HCT116 (cell line): ENCODE measurements at regions not wholly inside any gene's neighbourhood (a gene's known extent, or its start where the extent isn't known, plus 50 kb on each side); places are given as distances from the start of the nearest gene placed in this dataset.

Source experiments
- ATAC-seq: fragments of 200-7000 bp; cut with Tn5 transposase; 2 replicates; pipeline ENCODE4 v1.9.1; 2020; ENCODE audit warnings: mild to moderate bottlenecking, moderate library complexity
- BruUV-seq: library from RNA; stranded (reverse); fragments of 400-500 nt; replicated peaks from 2 replicates; lab custom pipeline; 2021; lab: Mats Ljungman, UMichigan
- CTCF ChIA-PET: fragments of 300-600 bp; sonication (Branson Sonifier 250); formaldehyde crosslinking; loops from one replicate; lab custom pipeline; 2021; ENCODE audit warnings: antibody characterized with exemption; lab: Charles Lee
- POLR2A ChIA-PET: fragments of 300-600, 350-600 bp; sonication (Branson Sonifier 250); formaldehyde crosslinking; loops from one replicate; lab custom pipeline; 2021; ENCODE audit warnings: antibody characterized with exemption; lab: Charles Lee
- RAD21 ChIA-PET, 2 experiments: fragments of 300-600 bp; sonication (Branson Sonifier 250); formaldehyde crosslinking; loops; one replicate each; lab custom pipeline; 2023; ENCODE audit warnings: low total read pairs in 2 of 2; ENCODE audit not compliant: uncharacterized antibody in 2 of 2, unreplicated experiment in 2 of 2, low non-redundant PET in 1 of 2; lab: Charles Lee
- DNase-seq: peaks from one replicate; pipeline ENCODE4 v3.0.0-alpha.2; 2010; ENCODE audit warnings: low read depth, low spot score
- H2AFZ ChIP-seq: fragments of 200-600 bp; shearing (Covaris generic), sonication (generic); 2 replicates; pipeline ENCODE4 v1.6.1; 2017; ENCODE audit warnings: low read depth, mixed run types, mixed read lengths, antibody characterized with exemption, low read length; ENCODE audit not compliant: poor library complexity, severe bottlenecking
- H3K27ac ChIP-seq: 2 replicates; pipeline ENCODE4 v1.5.1; 2012; ENCODE audit warnings: low read depth, low read length
- H3K27me3 ChIP-seq: fragments of 200-600 bp; sonication (generic); 2 replicates; pipeline ENCODE4 v1.6.1; 2016; ENCODE audit warnings: mixed run types, low read length, mixed read lengths; ENCODE audit not compliant: insufficient read depth
- H3K36me3 ChIP-seq, 2 experiments: fragments of 200-500 bp in 1 of 2; fragments of 200-600 bp in 1 of 2; sonication (Bioruptor generic) in 1 of 2; sonication (generic) in 1 of 2; 2 replicates each; pipeline versions ENCODE4 v1.5.1 to v1.6.1; 2014 to 2016; ENCODE audit warnings: low read length in 2 of 2, inconsistent platforms in 1 of 2, mixed read lengths in 1 of 2, mixed run types in 1 of 2; ENCODE audit not compliant: insufficient read depth in 2 of 2, control insufficient read depth in 1 of 2
- H3K4me1 ChIP-seq, 2 experiments: fragments of 200-600 bp in 1 of 2; sonication (generic) in 1 of 2; 2 replicates each; pipeline versions ENCODE4 v1.5.1 to v1.6.1; 2012 to 2017; ENCODE audit warnings: low read length in 2 of 2, inconsistent platforms in 1 of 2, mild to moderate bottlenecking in 1 of 2, mixed read lengths in 1 of 2, mixed run types in 1 of 2, moderate library complexity in 1 of 2; ENCODE audit not compliant: insufficient read depth in 2 of 2, control insufficient read depth in 1 of 2
- H3K4me2 ChIP-seq: fragments of 200-600 bp; sonication (generic); 2 replicates; pipeline ENCODE4 v1.6.1; 2017; ENCODE audit warnings: mixed run types, low read length, mixed read lengths
- H3K4me3 ChIP-seq, 2 experiments: fragments of 200-600 bp in 1 of 2; sonication (generic) in 1 of 2; replicated peaks in 1 of 2; 2 replicates each; pipeline ENCODE4 v1.5.1; 2011 to 2016; ENCODE audit warnings: low read length in 2 of 2, control low read depth in 1 of 2, low read depth in 1 of 2, mild to moderate bottlenecking in 1 of 2, mixed read lengths in 1 of 2, mixed run types in 1 of 2
- H3K79me2 ChIP-seq: fragments of 200-600 bp; sonication (generic); 2 replicates; pipeline ENCODE4 v1.6.1; 2017; ENCODE audit warnings: mild to moderate bottlenecking, mixed run types, low read length, moderate library complexity, mixed read lengths; ENCODE audit not compliant: insufficient read depth
- H3K9ac ChIP-seq: fragments of 200-600 bp; sonication (generic); 2 replicates; pipeline ENCODE4 v1.6.1; 2016; ENCODE audit warnings: low read length, mixed read lengths
- H3K9me2 ChIP-seq: fragments of 200-600 bp; sonication (generic), shearing (Covaris generic); 2 replicates; pipeline ENCODE4 v1.6.1; 2017; ENCODE audit warnings: mixed run types, mild to moderate bottlenecking, moderate library complexity; ENCODE audit not compliant: insufficient read depth
- H3K9me3 ChIP-seq, 2 experiments: fragments of 200-500 bp in 1 of 2; fragments of 200-600 bp in 1 of 2; sonication (Bioruptor generic) in 1 of 2; sonication (generic) in 1 of 2; 2 replicates each; pipeline ENCODE4 v1.6.1; 2014 to 2017; ENCODE audit warnings: low read length in 2 of 2, mixed read lengths in 2 of 2, inconsistent platforms in 1 of 2, low read depth in 1 of 2, mild to moderate bottlenecking in 1 of 2, mixed run types in 1 of 2, moderate library complexity in 1 of 2; ENCODE audit not compliant: control insufficient read depth in 1 of 2, insufficient read depth in 1 of 2
- H4K20me1 ChIP-seq: fragments of 200-600 bp; sonication (generic), shearing (Covaris generic); 2 replicates; pipeline ENCODE4 v1.6.1; 2017; ENCODE audit warnings: mixed run types, mild to moderate bottlenecking, moderate library complexity; ENCODE audit not compliant: insufficient read depth
- CBX3 ChIP-seq: IDR thresholded peaks from 2 replicates; pipeline ENCODE4 v1.6.1; 2012; ENCODE audit warnings: low read depth
- CEBPB ChIP-seq: IDR thresholded peaks from 2 replicates; pipeline ENCODE4 v1.6.1; 2012; ENCODE audit warnings: low read depth
- EZH2 ChIP-seq: fragments of 200-600 bp; sonication (generic); IDR thresholded peaks from 2 replicates; pipeline ENCODE4 v1.6.1; 2017; ENCODE audit warnings: antibody characterized with exemption, mixed run types
- FOSL1 ChIP-seq: IDR thresholded peaks from 2 replicates; pipeline ENCODE4 v1.6.1; 2012; ENCODE audit warnings: low read depth
- POLR2A ChIP-seq: IDR thresholded peaks from 2 replicates; pipeline ENCODE4 v1.7.0; 2011; ENCODE audit warnings: borderline replicate concordance; ENCODE audit not compliant: insufficient read depth, insufficient read length; ENCODE audit errors: extremely low read depth
- POLR2AphosphoS5 ChIP-seq: IDR thresholded peaks from 2 replicates; pipeline ENCODE4 v1.6.1; 2011; ENCODE audit warnings: mild to moderate bottlenecking, low read depth, low read length, moderate library complexity
- RAD21 ChIP-seq: IDR thresholded peaks from 2 replicates; pipeline ENCODE4 v1.6.1; 2012; ENCODE audit warnings: low read depth, mild to moderate bottlenecking
- SP1 ChIP-seq: IDR thresholded peaks from 2 replicates; pipeline ENCODE4 v1.6.1; 2012; ENCODE audit warnings: low read depth
- SRF ChIP-seq: IDR thresholded peaks from 2 replicates; pipeline ENCODE4 v1.6.1; 2012; ENCODE audit warnings: low read depth
- TCF7L2 ChIP-seq: IDR thresholded peaks from 2 replicates; pipeline ENCODE4 v1.7.0; 2011; ENCODE audit warnings: borderline replicate concordance, inconsistent platforms; ENCODE audit not compliant: insufficient read depth, insufficient read length; ENCODE audit errors: extremely low read depth
- YY1 ChIP-seq: IDR thresholded peaks from 2 replicates; pipeline ENCODE4 v1.6.1; 2011; ENCODE audit warnings: low read length, low read depth, moderate library complexity, mild to moderate bottlenecking; ENCODE audit not compliant: insufficient replicate concordance; ENCODE audit errors: extremely low read depth
- ZFX ChIP-seq: fragments of 450-650 bp; IDR thresholded peaks from 2 replicates; pipeline ENCODE4 v1.6.1; 2017
- ZNF274 ChIP-seq: fragments of 200-500 bp; sonication (Bioruptor generic); IDR thresholded peaks from 2 replicates; pipeline ENCODE4 v1.6.1; 2014; ENCODE audit warnings: mild to moderate bottlenecking, low read depth, low read length, inconsistent platforms
- intact Hi-C: fragments of 100-400 bp; cut with micrococcal nuclease; formaldehyde crosslinking; loops from 2 replicates; pipeline ENCODE4 v1.10.0; 2022
- TF ChIP-seq, protein P1 (sequence below): IDR thresholded peaks from 2 replicates; pipeline ENCODE4 v1.6.1; 2012
- TF ChIP-seq, protein P2 (sequence below), 3 experiments: fragments of 200-600 bp in 1 of 3; sonication (generic) in 1 of 3; IDR thresholded peaks in 2 of 3; conservative IDR thresholded peaks in 1 of 3; 2 replicates each; pipeline ENCODE4 v1.5.1; 2012 to 2017; ENCODE audit warnings: low read depth in 2 of 3, low read length in 2 of 3, antibody characterized with exemption in 1 of 3, borderline replicate concordance in 1 of 3, control low read depth in 1 of 3, mild to moderate bottlenecking in 1 of 3, mixed read lengths in 1 of 3, mixed run types in 1 of 3, moderate library complexity in 1 of 3; ENCODE audit not compliant: insufficient read depth in 1 of 3
- TF ChIP-seq, protein P3 (sequence below): IDR thresholded peaks from 2 replicates; pipeline ENCODE4 v1.6.1; 2012

DNA sequence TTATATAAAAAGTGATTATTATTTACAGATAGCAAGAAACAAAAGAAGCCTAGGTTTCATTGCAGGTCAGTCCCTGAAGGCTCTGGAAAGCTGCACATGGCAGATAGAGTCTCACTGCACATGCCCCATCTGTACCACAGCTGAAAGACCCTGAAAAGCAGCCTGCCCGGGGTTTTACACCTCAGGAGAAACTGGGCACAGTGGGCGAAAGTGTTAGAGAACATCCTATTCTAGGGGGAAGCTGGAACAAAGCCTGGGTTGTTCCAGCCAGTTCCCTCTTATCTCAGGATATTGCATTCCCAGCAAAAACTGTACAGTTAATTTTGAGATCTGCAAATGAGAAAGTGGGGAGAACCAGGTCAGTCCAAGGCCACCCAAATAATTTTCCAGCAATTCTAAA is 419.7 kb downstream of the CNTNAP4 start:
- no TSS peak for BruUV-seq
- Histone ChIP-seq H3K27ac (no peak overlapping the region), H3K27me3 (no peaks in the 10 kb centered on the region), H3K4me1 (no peaks in the 10 kb centered on the region), H4K20me1 (no peaks in the 10 kb centered on the region), H2AFZ (no peak overlapping the region), H3K9me2 (no peaks in the 10 kb centered on the region), H3K36me3 (no peaks in the 10 kb centered on the region), H3K79me2 (no peaks in the 10 kb centered on the region), H3K9me3 (no peaks in the 10 kb centered on the region), H3K4me3 (no peak overlapping the region), H3K9ac (no peak overlapping the region), H3K4me2 (no peak overlapping the region)
- CTCF ChIA-PET, result no interaction called here
- ATAC-seq (no peak), DNase-seq (no peak)
- TF ChIP-seq CBX3 (no peak), YY1 (no peak), CEBPB (no peak), TCF7L2 (no peak), SP1 (no peak)
- TF ChIP-seq, protein P1, sequence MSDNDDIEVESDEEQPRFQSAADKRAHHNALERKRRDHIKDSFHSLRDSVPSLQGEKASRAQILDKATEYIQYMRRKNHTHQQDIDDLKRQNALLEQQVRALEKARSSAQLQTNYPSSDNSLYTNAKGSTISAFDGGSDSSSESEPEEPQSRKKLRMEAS, result no peak
- TF ChIP-seq, protein P2, sequence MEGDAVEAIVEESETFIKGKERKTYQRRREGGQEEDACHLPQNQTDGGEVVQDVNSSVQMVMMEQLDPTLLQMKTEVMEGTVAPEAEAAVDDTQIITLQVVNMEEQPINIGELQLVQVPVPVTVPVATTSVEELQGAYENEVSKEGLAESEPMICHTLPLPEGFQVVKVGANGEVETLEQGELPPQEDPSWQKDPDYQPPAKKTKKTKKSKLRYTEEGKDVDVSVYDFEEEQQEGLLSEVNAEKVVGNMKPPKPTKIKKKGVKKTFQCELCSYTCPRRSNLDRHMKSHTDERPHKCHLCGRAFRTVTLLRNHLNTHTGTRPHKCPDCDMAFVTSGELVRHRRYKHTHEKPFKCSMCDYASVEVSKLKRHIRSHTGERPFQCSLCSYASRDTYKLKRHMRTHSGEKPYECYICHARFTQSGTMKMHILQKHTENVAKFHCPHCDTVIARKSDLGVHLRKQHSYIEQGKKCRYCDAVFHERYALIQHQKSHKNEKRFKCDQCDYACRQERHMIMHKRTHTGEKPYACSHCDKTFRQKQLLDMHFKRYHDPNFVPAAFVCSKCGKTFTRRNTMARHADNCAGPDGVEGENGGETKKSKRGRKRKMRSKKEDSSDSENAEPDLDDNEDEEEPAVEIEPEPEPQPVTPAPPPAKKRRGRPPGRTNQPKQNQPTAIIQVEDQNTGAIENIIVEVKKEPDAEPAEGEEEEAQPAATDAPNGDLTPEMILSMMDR (IDR thresholded peaks at IDR 0.05 in 2 of 3, conservative IDR thresholded peaks at IDR 0.05 in 1 of 3; ENCODE audit: borderline replicate concordance in 1 of 3, insufficient read depth in 1 of 3, low read depth in 2 of 3, low read length in 2 of 3), result no peak
- POLR2A ChIA-PET, result no interaction called here
- RAD21 ChIA-PET, result no interaction called here
- intact Hi-C loops, result no loop called here

DNA sequence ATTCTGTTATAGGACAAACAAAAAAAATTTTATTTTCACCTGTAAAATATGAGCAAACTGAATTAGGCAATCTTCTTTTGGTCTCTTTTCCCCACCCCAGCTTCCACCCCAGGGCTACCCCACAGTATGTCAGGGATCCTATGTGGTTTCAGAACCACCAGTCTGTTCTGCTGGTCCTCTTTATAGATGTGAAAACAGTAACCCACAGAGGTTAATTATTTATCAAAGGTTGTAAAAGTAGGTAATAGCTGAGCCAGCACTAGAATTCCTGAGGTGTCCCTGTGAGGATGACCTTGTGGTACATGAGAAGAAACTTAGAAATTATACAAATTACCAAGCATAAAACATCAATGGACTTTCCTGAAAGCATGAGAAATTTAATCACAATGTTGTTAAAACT is 428.7 kb downstream of the CNTNAP4 start:
- H3K4me1 ChIP-seq, result no peaks in the 10 kb centered on the region
- no peak overlapping the region for H2AFZ ChIP-seq
- no peak overlapping the region for H3K4me3 ChIP-seq
- no peaks in the 10 kb centered on the region for H3K79me2 ChIP-seq
- TF ChIP-seq SP1 (no peak), ZNF274 (no peak), YY1 (no peak), RAD21 (no peak), FOSL1 (no peak), CEBPB (no peak), SRF (no peak), POLR2A (no peak), POLR2AphosphoS5 (no peak), EZH2 (no peak), CBX3 (no peak), TCF7L2 (no peak), ZFX (no peak)
- TF ChIP-seq, protein P3, sequence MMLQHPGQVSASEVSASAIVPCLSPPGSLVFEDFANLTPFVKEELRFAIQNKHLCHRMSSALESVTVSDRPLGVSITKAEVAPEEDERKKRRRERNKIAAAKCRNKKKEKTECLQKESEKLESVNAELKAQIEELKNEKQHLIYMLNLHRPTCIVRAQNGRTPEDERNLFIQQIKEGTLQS, result no peak
- TF ChIP-seq, protein P2 (IDR thresholded peaks at IDR 0.05 in 2 of 3, conservative IDR thresholded peaks at IDR 0.05 in 1 of 3; ENCODE audit: borderline replicate concordance in 1 of 3, insufficient read depth in 1 of 3, low read depth in 2 of 3, low read length in 2 of 3), result no peak
- no peaks in the 10 kb centered on the region for H3K36me3 ChIP-seq
- no peak overlapping the region for H3K4me2 ChIP-seq
- RAD21 ChIA-PET, result no interaction called here
- no peaks in the 10 kb centered on the region for H3K27me3 ChIP-seq
- intact Hi-C loops, result loop anchor here (10.0 kb wide), 1 partner anchor 291 kb away; no protein-coding TSS in a partner anchor
- DNase-seq, result no peak
- no peak overlapping the region for H3K27ac ChIP-seq
- peaks cover 0 to 8% of the 10 kb centered on the region in 2 experiments; a peak in 2 of 4 replicates for H3K9me3 ChIP-seq
- no peaks in the 10 kb centered on the region for H3K9me2 ChIP-seq
- ATAC-seq, result no peak
- H3K9ac ChIP-seq, result no peak overlapping the region
- H4K20me1 ChIP-seq, result no peaks in the 10 kb centered on the region
- CTCF ChIA-PET, result no interaction called here
- BruUV-seq, result no TSS peak
- POLR2A ChIA-PET, result no interaction called here
